Putamen (tissue), 1 donor: ENCODE measurements at regions not wholly inside any gene's neighbourhood (a gene's known extent, or its start where the extent isn't known, plus 50 kb on each side); places are given as distances from the start of the nearest gene placed in this dataset.

Source experiments
- DNase-seq: peaks from one replicate; pipeline ENCODE4 v3.0.0-alpha.2; 2016; ENCODE audit warnings: low spot score

DNA sequence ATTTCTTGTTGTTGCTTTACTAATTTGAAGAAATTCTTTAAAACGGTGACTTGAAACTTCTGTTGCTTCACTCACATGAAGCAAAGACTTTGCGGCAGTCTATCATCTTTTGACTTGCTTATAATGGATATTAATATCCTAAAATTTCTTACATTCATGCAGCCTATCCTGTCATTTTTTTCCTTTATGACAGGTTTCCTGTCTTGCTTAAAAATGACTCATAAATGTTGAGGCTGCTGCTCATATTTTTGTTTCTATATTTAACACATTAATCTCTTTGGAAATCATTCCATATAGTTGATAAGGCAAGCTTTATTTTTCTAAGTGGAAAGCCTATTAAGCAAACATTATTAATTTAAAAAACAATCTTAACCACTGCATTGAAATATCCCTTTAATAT is 176.6 kb upstream of the GALNTL6 start:
- peak; percentile 20 for DNase-seq

DNA sequence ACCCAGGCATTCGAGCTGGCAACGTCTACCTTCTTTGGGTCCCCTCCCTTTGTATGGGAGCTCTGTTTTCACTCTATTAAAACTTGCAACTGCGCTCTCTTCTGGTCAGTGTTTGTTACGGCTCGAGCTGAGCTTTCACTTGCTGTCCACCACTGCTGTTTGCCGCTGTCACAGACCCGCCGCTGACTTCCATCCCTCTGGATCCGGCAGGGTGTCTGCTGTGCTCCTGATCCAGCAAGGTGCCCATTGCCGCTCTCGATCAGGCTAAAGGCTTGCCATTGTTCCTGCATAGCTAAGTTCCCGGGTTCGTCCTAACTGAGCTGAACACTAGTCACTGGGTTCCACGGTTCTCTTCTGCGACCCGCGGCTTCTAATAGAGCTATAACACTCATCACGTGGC is 183.5 kb upstream of the GALNTL6 start:
- no peak for DNase-seq

GRCh38 chr4:171629182-171629581 is 184.0 kb upstream of the GALNTL6 start:
- no peak for DNase-seq

GRCh38 chr4:171626554-171626953 is 186.7 kb upstream of the GALNTL6 start:
- DNase-seq, result no peak

DNA sequence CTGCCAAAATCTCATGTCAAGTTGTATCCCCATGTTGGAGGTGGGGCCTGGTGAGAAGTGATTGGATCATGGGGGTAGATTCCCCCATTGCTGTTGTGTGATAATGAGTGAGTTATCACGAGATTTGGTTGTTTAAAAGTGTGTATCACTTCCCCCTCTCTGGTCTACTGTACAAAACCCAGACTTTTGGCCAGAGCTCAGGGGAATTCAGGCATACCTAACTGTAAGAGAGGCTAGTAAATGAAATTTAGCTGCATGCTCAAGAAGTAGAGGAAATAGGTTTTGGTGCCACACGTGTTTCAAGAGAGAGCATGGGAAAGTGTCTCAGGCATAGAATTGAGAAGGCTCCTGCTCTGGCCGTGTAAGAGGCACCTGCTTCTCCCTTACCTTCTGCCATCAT is 190.5 kb upstream of the GALNTL6 start:
- no peak for DNase-seq

DNA sequence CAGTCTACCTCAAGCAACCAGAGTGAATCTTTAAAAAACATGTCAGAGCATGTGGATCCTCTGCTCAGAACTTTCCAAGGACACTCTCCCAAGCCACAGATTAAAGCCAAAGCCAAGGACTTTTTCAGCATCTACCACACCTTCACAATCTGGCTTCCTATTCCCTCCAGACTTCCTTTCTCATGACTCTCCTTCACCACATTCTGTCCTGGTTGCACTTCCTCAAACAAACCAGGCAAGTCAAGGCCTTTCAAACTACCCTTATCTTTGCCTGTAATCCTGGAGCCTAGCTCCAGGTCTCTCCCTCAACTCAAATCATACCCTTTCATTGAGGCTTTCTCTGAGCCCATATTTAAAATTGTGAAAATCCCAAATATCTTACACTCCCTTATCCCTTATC is 191.6 kb upstream of the GALNTL6 start:
- no peak for DNase-seq

DNA sequence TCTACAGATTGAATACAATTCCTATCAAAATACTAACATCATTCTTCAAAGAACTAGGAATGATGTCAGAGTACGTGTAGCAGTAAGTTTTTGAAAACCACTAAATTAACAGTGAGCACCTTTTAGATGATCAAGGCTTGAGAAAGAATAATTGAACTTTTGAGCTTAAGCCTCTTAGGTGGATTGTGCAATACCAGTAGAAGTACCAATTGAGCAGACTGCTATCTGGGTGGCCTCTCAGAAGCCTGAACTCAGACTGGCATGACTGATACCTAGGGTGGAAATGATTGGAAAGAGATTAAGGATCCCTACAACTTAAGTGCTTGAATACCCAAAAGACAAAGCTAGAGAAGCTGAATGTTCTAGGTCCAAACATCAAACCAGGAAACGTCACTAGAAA is 200.3 kb upstream of the GALNTL6 start:
- no peak for DNase-seq

- no peak for DNase-seq
Observed at GRCh38 chr4:171602638-171603355, 210.4 kb upstream of the GALNTL6 start.

- DNase-seq, result no peak
Observed at GRCh38 chr4:171601091-171601490, 212.1 kb upstream of the GALNTL6 start.

DNA sequence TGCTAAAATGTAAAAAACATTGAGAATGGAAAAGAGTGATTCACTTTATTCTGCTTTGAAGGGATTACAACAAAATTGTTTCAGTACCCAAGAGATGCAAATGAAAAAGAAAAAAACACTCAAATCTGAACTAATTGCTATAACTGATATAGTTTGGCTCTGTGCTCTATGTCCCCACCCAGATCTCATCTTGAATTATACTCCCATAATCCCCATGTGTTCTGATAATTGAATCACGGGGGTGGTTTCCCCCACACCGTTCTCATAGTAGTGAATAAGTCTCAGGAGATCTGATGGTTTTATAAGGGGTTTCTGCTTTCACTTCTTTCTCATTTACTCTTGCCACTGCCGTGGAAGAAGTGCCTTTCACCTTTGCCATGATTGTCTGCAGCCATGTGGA is 213.6 kb upstream of the GALNTL6 start:
- no peak for DNase-seq

GRCh38 chr4:171594293-171594692 is 218.9 kb upstream of the GALNTL6 start:
- DNase-seq, result no peak

DNA sequence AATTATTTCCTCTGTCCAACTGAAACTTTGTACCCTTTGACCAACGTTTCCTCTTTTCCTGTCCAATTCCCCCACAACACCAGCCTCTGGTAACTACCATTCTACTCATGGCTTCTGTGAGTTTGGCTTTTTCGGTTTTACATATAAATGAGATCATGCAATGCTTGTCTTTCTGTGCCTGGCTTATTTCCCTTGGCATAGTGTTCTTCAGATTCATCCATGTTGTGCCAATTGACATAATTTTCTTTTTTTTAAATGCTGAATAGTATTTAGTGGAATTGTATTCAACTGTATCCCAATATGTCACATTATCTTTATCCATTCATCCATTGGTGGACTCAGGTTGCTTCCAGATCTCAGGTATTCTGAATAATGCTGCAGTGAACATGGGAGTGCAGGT is 222.5 kb upstream of the GALNTL6 start:
- DNase-seq, result no peak

DNA sequence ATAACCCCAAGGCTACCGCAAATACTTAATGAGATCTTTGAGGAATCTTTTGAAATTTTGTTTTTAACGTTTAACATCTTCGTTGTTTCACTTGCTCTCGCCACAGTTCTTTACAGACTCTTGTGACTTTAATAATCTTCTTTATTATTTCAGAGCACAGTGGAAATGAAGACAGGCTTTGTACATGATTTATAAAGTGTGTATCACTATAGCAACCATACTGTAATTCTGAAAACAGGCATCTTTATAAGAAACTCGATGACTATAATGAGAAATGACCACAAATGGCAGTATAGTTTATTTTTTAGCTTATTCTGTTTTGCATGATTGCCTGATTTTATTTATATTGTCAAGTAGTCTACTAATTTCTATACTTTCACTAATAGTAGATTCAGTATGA is 224.4 kb upstream of the GALNTL6 start:
- no peak for DNase-seq

DNA sequence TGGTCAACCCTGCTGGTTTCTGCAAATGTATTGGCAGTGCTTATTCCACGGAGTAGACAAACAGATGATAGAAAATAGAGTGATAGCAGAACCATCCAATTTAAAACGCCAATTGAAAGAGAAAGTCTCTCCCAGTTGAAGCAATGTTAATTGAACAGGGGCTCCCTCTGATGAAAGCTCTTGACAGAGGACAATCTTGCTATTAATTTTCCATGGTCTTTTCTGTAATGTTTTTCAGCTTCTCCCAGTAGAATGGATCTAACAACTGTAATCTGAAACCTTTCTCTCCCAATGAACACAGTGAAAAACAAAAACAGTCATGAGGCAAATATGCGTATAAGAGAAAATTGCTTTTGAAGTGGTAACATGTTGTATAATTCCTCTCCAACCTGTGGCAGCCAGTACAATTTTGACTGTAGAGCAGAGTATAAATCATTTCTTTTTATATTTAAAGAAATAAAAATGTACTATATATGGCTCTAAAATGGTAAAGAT is 225.1 kb upstream of the GALNTL6 start:
- no peak for DNase-seq

DNA sequence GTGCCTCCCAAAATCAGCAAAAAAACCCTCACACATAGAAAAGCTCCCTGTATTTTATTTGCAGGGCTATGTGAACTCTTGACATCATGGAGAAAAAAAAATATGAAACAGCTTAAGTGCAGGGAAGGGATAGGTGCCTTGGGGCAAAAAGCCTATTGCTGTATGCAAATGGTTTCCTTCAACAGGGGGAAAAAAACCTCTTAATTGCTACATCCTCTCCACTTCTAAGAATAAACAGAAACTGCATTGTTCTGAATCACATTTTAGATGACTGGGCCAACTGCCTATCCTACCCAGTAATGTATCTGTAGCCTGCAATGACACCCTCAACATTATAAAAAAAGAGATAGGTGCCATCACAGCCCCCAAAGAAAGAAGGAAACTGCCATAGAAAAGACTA is 229.4 kb upstream of the GALNTL6 start:
- no peak for DNase-seq

DNA sequence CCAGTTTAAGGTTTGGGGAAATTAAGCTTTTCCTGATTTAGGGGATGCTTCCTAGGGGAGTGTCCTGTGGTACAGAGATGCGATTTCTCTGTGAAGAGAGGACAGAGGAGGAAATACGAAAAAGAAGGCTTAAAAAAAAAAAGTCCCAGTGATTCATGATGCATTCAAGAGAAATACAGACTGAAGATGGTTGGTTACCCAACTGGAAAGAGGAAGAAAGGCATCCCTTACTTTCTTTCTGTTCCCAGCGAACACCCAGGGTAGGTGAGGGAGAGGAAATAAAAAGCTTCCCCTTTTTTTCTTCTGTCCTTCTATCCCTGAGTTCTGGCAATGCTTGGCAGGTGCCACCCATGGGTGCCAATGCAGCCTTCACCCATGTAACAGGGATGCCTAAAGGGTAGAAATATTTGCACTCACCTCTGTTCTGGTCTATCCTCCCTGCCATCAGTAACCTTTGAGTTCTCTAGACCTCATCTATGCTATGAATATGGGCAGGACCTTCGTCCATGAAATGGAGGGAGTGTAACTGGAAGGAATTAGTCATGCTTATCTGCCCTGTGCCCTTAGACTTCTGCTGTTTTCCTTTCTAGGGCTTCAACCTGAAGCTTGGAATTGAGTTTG is 230.1 kb upstream of the GALNTL6 start:
- no peak for DNase-seq

DNA sequence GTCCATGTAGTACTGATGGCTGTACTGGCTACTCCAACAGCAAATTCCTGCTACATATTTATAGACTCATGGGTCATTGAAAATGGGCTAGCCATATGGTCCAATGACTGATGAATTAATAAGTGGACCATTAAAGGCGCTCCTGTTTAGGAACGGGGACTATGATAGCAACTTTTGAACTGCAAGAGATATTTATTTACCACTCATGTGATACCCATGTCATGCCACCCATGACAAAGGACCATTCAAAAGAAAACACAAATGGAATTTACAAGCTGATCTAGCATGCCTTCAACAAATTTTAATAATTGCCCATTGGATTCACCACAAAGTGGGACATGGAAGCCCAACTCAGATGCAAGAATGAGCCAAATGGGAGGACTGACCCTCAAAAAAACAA is 240.0 kb upstream of the GALNTL6 start:
- DNase-seq, result no peak

GRCh38 chr4:171565130-171565788 is 247.9 kb upstream of the GALNTL6 start:
- no peak for DNase-seq

DNA sequence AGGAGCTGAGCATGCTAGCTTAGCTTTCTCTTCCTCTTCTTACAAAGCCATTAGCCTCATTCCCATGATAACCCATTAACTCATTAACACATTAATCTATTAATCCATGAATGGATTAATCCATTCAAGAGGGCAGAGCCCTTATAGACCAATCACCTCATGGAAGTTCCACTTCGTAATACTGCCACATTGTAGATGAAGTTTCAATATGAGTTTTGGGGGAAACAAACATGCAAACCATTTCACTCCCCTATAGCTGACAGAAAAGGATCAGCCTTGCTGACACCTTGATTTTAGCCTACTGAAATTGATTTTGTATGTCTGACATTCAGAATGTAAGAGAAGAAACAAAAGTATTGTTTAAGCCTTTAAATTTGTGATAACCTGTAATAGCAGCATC is 251.8 kb upstream of the GALNTL6 start:
- DNase-seq, result no peak

DNA sequence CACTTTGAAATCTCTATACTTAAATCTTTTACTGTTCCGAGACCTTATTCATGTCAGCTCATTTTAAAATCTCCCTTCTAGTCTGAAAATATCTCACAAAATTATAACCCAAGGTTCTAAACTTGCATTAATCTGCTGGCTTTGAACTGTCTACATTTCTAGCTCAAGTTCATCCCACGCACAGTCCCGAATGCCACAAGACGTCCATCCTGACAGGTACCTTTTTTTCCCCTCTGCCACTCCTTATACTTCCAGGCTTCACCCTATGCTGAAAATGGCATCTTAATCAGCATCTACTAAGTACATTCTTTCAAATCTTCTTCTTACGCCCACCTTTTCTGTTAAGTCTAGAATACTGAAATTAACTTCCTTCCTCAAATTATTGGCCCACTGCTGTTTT is 259.2 kb upstream of the GALNTL6 start:
- DNase-seq, result peak; percentile 58

DNA sequence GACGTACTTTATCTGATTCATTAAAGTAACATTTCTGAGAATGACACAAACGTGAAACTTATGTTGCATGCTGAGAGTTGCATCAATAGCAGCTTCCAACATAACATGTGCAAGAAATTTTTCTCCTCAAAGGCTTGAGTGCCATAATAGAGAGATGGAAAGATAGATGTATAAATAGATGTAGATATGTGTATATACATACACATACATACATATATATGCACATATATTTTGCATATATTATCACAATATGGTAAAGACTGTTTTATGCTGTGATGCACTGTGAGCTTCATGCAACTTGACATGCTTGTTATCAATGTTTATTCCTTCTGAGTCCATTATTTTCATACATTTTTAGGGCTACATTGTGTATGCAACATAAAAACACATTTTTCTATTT is 270.6 kb upstream of the GALNTL6 start:
- no peak for DNase-seq

- DNase-seq, result no peak
Observed at GRCh38 chr4:171538601-171539100, 274.6 kb upstream of the GALNTL6 start.

GRCh38 chr4:171534391-171534790 is 278.8 kb upstream of the GALNTL6 start:
- DNase-seq, result no peak
